GM19397 (cell line): ENCODE measurements at regions not wholly inside any gene's neighbourhood (a gene's known extent, or its start where the extent isn't known, plus 50 kb on each side); places are given as distances from the start of the nearest gene placed in this dataset.

Source experiments
- ATAC-seq: cut with Tn5 transposase; IDR thresholded peaks from one replicate; pipeline ENCODE4 v1.9.1; 2021; ENCODE audit warnings: mild to moderate bottlenecking, moderate library complexity; ENCODE audit not compliant: unreplicated experiment

GRCh38 chr11:27195837-27196202 is 155.2 kb downstream of the BBOX1 start:
- no peak for ATAC-seq

DNA sequence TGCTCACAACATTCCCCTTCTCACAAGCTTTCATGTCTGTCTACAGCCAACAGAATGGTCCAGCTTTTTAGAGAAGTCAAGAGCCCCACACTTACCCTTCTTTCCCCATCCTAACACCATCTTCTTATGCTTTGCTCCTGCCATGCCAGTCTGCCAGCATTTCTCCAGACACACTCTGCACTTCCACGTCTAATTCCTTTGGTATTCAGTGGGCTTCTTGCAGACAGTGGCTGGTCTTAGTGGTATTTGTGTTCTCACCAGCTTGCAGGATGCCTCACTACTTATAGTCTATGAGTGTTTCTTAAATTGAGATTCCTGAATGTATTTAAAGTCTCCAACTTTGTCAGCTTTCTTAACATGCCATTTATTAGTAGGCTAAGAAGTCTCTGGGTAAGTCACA is 154.4 kb downstream of the BBOX1 start:
- no peak for ATAC-seq

DNA sequence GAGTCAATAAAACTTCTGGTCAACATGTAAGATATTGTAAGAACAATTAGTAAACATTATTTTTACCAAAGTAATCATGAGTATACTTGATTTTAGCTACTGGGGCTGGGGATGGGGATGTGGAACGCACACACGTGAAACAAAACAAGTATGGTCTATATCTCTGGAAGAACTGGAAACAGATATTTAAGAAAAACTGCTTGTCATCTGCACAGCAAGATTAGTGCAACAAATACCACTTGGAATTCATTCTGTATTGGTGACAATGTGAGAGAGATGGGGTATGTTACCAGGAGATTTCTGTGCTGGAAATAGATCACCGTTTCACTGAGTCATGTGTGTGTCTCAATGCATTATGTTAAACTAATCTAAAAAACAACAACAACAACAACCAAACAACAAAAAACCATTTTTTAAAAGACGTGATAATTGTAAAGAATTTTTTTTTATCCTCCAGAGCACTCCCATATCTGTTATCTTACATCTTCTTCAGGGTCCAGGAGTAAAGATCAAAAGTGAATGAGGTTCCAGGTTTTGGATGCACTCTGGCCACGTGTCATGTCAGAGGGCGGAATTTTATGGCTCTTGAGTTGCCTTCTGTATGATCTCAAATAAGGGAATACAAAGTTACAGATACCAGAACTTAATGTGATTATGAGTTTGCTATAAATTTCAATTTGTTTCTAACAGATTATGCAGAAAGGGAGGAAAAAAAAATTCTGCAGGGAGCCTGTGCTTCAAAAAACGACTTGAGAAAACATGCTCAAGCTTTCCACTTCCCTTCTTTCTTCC is 153.0 kb downstream of the BBOX1 start:
- no peak for ATAC-seq

DNA sequence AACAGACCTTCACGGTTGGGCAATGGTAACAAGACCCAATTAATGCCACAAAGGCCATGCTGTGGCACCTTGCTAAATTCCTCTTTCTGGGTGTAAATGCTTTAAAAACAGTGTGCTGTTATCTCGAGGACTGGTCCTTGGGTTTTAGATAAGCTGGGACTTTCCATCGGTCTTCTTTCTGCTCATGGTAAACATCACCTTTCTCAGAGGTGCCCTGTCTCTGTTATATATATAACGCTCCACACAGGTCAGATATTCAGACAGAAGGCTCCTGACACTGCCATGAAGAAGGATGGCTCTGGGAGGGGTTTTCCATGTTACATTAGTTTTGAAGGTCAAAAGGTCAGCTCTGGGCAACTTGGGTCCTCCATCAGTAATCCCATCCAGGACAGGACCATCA is 151.6 kb downstream of the BBOX1 start:
- ATAC-seq = no peak

GRCh38 chr11:27191639-27192038 is 151.0 kb downstream of the BBOX1 start:
- ATAC-seq = no peak

- no peak for ATAC-seq
These were observed 148.1 kb downstream of the BBOX1 start for GRCh38 chr11:27188696-27189095.

- ATAC-seq = no peak
These were observed 147.4 kb downstream of the BBOX1 start for GRCh38 chr11:27187848-27188621.

GRCh38 chr11:27187075-27187847 is 146.6 kb downstream of the BBOX1 start:
- ATAC-seq = no peak

DNA sequence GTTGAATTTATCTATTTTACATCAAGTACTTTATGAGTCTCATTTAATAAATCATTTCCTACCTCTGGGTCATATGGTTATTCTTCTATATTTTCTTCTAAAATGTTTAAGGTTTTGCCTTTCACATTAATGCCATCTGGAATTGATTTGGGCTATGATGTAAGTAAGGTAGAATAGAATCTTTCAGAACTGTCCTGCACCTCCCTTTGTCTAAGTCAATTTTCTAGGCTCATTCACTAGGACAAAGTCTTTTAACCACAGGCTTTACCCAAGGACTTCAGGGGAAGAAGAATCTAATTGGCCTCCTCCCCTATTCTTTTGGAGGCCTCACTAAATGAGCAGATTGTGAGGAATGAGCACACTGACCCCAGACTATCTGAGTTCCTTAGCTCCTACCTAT is 146.0 kb downstream of the BBOX1 start:
- ATAC-seq = no peak

GRCh38 chr11:27184458-27185312 is 144.1 kb downstream of the BBOX1 start:
- no peak for ATAC-seq

DNA sequence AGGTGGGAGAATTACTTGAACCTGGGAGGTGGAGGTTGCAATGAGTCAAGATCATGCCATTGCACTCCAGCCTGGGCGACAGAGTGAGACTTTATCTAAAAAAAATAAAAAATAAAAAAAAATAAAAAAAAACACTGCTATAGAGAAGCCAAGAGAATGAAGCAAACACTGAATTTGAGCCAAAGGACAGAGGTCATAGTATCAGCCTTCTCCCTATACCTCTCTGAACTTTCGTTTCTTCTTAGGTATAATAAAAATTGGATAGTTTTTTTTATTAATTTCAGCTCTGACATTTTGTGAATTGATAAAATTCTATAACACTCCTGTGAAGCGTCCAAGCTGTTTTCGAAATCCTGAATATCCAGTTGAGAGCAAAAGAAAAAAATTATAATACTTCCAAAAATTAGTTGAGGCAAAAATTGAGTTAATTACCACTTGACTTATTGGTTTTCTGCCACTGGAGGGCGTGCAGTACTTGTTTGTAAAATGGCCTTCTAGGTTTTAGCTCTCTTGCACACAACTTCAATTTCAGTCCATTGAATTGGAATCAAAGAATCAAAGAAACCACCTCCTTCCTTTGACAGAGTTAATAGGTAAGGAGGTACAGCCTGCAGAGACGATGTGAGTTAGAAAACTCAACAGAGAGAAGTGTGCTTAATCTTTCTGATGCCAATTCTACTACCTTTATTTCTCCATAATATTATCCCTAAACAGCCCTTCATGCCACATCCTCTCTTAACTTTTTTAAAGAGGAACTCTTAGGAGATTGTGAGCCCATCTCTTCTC is 143.2 kb downstream of the BBOX1 start:
- ATAC-seq = no peak

DNA sequence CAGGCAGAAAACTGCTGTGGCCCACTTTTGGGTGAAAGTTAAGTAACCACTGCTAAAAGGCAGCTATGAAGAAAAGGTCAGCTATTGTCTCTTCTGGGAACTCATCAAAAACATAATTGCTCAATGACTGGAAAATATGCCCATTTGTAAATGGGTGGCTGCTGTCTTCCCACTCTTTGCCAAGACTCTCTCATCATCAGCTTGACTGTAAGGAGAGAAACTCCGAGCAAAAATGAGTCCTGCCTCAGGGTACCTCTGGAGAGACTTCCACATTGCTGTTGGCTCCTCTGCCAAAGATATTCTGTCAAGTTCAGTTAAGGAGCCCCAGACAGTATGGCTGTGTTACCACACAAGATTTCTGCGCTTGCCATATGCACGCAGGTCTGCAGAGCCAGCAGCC is 138.7 kb downstream of the BBOX1 start:
- ATAC-seq = no peak

DNA sequence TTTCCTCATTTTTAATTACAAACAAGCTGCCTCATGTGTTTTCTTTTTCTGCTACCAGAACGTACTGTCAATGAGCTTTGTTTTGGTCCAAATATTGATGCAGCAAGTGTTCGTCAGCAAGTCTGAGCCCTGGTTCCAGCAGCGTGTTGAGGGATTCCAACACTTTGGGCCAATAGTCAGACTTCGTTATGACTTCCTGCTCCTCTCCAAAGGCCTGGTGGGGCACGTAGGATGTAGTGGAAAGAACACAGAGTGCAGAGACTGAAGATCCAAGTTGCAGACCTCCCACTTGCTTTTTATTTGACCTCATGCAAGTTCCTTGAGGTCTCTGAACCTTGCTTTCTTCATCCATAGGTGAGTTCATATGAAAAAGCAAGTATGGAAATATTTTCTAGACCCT is 138.2 kb downstream of the BBOX1 start:
- no peak for ATAC-seq
